ENCODE measurements at regions not wholly inside any gene's neighbourhood (a gene's known extent, or its start where the extent isn't known, plus 50 kb on each side); places are given as distances from the start of the nearest gene placed in this dataset.
"Not testable (repeated sequence)": the region's sequence is repeated elsewhere in the genome, so short reads cannot be mapped to it uniquely, and the experiment has no call there.

- DNase-seq, result no peak
Measured at GRCh38 chr11:128151780-128152179, 435.6 kb downstream of the ETS1 start.

GRCh38 chr11:128151338-128151737, 436.0 kb downstream of the ETS1 start:
- no peak for DNase-seq

DNA sequence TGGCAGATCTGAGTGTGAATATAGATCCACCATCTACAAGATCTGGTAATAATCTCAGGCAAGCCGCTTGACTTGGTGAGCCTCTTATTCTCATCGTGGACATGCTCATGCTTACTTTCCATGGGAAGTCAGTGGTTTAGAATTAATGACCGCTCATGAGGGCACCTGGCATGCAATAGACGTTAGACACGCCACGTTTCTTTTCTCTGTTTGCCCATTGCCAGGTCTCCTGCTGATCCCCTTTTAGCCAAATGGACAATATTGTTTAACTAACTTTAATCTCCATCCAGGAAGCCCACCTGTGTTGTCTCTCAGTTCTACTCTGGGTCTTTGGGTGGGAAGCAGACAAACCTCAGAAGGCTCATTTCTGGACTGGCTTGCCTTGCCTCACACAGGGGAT, 439.1 kb downstream of the ETS1 start:
- no peak for DNase-seq

DNA sequence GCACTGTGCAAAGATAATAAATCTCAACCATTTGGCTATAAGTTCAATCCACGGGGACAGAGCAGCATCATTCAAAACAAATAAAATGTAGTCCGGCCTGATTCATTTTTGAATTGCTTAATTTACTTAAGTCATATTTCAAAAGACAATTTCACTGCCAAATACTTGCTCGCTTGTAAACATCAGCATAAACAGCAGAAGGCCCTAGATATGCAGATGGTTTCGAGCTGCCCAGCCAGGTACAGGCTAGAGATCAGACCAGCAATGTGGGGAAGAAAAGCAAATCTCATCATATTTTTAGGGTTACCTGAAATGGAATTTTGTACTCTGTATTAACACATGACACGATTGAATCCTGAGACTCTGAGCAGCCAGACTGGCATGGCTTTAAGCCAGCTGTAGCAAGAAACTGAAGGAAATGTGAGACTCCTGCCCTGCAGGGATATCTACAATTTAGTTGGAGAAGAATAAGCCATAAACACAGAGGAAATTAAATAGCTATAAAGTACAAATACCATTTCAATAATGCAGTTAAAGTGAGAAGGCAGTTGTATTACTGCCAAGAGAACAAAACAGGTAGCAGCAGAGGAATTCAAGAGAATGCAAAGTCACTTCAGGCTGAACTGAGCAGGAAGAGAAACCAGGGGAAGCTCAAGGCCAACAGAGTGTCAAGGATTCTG, 440.3 kb downstream of the ETS1 start:
- DNase-seq, result no peak

- not testable (repeated sequence) for DNase-seq
Measured at GRCh38 chr11:128140293-128140692, 447.1 kb downstream of the ETS1 start.

GRCh38 chr11:128135451-128135850, 451.9 kb downstream of the ETS1 start:
- DNase-seq, result no peak

DNA sequence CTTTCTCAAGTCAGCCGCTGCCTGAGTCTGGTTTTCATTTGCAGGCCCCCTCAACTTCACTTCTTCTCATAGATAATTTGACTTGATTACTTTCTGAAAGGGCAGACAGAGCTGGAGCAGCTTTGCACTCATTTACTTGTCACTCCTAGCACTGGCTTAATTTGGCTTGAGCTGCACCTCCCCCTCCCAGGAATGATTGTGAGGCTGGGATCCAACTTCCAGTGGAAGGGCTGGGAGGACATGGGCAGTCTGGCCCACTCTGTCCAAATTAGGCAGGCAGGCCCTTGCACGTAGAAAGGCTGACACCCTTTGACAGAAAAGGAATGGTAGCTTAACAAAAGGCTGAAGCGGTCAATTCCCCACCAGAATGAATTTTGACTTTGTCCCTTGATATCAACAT, 453.9 kb downstream of the ETS1 start:
- DNase-seq, result no peak

GRCh38 chr11:128130052-128130451, 457.3 kb downstream of the ETS1 start:
- no peak for DNase-seq

GRCh38 chr11:128125723-128126122, 461.6 kb downstream of the ETS1 start:
- no peak for DNase-seq

- no peak for DNase-seq
Measured at GRCh38 chr11:128116885-128117284, 470.5 kb downstream of the ETS1 start.

DNA sequence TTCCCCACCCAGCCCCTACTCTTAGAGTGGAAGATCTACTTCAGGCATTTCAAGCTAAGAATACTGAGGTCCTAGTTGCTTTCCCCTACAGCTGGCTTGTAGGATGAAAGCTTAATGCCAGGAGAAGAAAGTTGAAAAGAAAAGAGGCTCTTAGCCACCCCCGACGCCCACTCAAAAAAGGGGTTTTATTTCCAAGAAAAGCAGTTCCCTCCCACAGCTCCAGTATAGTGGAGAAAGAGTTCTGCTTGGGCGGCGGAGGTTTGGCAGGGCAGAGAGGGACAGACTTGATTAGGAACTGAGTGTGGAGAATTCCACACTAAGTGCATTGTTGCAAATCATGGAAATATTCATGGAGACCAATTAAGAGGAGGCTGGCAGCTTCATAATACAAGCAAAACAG, 470.9 kb downstream of the ETS1 start:
- no peak for DNase-seq

- no peak for DNase-seq
Measured at GRCh38 chr11:128105950-128106349, 481.4 kb downstream of the ETS1 start.

GRCh38 chr11:128105511-128105910, 481.8 kb downstream of the ETS1 start:
- no peak for DNase-seq

GRCh38 chr11:128103278-128103873, 484.0 kb downstream of the ETS1 start:
- no peak for DNase-seq

DNA sequence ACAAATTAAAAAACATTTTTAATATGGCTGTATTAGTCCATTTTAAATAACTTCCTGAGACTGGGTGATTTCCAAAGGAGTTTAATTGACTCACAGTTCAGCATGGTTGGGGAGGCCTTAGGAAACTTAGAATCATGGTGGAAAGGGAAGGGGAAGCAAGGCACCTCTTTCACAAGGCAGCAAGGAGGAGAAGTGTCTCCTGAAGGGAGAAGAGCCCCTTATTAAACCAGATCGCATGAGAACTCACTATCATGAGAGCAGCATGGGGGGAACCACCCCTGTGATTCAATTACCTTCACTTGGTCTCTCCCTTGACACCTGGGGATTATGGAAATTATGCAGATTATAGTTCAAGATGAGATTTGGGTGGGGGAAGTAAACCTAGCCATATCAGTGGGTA, 488.6 kb downstream of the ETS1 start:
- DNase-seq, result no peak

GRCh38 chr11:128095466-128095981, 491.8 kb downstream of the ETS1 start:
- DNase-seq, result no peak

DNA sequence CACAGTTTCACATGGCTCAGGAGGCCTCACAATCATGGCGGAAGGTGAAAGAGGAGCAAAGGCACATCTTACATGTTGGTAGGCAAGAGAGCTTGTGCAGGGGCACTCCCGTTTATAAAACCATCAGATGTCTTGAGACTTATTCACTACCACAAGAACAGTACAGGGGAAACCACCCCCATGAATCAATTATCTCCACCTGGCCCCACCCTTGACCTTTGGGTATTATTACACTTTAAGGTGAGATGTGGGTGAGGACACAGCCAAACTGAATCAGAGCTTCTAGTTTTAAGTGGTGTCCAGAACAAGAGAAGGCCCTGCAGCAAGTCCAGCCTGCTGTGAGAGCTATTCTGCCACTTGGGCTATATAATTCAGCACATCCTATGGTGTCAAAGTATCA, 493.7 kb downstream of the ETS1 start:
- DNase-seq, result no peak

GRCh38 chr11:128089962-128090361, 497.4 kb downstream of the ETS1 start:
- no peak for DNase-seq

DNA sequence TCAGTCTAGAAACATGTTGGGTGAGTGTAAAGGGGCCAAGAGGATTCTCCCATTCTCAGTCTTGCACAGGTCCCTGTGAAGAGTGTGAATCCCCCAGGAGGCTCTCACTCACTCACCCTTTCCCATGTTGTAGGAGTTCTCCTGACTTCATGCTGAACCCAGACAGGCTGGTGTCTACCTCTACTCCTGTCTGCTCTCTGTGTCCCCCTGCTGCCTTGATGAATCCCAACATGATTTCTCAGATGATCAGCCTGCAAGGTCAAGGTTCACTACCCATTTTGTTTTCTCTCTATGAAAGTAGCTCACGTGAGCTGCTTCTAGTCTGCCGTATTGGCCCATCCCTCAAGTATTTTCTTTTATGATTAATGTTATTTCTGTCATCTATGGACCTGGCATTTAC, 500.6 kb downstream of the ETS1 start:
- peak in 1 of 2 donors; percentile 41 for DNase-seq

- no peak for DNase-seq
Measured at GRCh38 chr11:128085276-128085675, 502.1 kb downstream of the ETS1 start.

DNA sequence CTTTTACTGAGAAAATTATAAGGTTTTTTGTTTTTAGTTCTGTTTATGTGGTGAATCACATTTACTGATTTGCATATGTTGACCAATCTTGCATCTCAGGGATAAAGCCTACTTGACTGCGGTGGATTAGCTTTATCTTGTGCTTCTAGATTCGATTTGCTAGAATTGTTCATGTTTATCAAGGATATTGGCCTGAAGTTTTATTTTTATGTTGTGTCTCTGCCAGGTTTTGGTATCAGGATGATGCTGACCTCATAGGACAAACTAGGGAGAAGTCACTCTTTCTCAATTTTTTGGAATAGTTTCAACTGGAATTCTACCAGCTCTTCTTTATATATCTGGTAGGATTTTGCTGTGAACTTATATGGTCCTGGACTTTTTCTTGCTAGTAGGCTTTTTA, 504.8 kb downstream of the ETS1 start:
- DNase-seq, result no peak

DNA sequence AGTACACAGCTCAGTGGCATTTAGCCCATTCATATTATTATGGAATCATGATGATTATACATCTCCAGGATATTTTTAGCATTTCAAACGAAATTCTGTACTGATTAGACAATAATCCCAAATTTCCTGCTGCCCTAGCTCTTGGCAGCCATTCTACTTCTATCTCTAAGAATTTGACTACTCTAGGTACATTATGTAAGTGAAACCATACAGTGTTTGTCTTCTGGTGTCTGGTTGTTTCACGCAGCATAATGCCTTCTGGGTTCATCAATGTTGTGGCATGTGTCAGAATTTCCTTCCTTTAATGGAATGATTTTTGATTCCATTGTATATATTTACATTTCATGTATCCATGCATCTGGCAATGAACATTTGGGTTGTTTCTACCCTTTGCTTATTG, 517.7 kb downstream of the ETS1 start:
- DNase-seq, result no peak

GRCh38 chr11:128067780-128068179, 519.6 kb downstream of the ETS1 start:
- no peak for DNase-seq

DNA sequence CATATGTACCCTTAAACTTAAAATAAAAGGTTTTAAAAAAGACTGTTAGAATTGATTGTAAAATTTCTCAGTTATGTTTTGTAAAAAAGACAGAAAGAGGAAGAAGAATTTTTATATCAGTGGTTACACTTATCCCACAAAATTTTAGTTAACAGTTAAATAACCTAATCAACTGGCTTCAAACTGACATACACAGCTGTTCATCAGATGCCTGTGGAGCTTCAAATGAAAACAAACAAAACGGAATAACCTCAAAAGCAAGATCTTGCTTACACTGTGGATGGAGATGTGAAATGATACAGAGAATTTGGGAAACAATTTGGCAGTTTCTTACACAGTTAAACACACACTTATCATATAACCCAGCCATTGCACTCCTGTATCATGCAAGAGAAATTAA, 521.0 kb downstream of the ETS1 start:
- no peak for DNase-seq

Measured in CD4-positive, alpha-beta T cell treated with Interleukin-4 for 1 hour (primary cell).